Activated CD8-positive, alpha-beta memory T cell treated with anti-CD3 and anti-CD28 coated beads for 24 hours (primary cell): ENCODE measurements at regions not wholly inside any gene's neighbourhood (a gene's known extent, or its start where the extent isn't known, plus 50 kb on each side); places are given as distances from the start of the nearest gene placed in this dataset.
A peak's percentile ranks its signal among the peaks of the same experiment; 100 is the strongest.

ENCODE experiments used
- DNase-seq: peaks from one replicate; pipeline ENCODE4 v3.0.0-alpha.2; 2020

DNA sequence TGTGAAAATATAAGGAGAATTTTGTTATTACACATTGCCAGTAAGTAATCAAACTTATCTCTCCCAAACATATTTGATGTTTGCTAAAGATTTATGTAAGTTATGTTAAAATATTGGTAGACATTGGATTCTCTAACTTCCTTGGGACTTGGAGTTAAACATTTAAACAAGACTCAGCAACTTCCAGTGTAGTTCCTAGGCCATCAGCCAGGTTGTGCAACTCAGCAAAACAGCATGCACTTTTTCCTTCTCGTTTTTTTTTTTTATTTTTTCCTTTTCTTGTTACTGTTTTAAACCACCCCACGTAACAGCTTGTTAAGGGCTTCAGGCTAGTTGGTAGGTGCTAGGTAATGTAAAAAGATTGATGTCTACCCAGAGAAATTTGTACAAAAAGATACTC is 510.4 kb downstream of the ANKRD50 start:
- DNase-seq, result no peak

DNA sequence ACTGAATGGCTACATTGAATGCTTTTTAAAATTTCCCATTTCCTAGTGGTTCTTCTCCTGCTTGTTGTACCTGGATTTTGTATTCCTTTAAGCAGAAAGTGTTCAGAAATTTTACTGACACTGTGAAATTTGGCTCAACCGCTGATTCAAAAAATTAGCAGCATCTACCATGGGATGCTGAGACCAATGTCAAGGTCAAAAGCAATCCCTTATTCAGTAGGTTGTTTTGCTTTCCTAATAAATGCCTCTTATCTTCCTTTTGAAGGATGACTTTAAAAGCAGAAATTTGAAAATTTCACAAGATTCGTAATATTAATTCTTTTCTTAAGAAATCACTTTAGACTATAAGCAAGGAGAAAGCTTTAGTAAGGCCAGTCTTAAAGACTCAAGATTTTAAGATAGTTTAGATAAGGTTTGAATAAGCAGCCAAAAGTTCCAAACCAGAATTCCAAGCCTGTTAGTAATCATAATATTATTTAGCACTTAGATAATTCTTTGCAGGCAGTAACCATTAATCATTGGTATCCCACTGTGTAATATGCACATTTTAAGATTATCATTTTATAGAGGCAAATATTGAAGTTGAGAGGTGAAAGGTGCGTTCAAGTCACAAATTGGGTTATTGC is 508.8 kb downstream of the ANKRD50 start:
- DNase-seq, result no peak

- no peak for DNase-seq
Observed at GRCh38 chr4:124206779-124207605, 505.5 kb downstream of the ANKRD50 start.

DNA sequence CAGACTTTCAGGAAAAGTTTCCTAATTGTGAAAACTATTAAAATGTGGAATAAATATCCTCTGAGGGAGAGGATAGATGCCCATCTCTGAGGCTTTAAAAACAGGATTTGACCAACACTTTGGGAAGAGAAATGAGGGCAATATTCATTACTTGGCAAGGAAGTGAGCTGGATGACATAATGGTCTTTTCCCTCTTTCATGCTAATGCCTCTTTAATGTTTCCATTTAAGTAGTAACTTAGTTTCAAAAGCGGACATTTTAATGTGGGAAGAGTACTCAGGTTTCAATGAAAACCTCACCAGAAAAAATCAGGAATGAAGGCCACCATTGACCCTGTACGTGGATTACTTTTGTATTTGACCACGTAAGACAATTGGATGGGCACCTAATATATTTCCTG is 503.3 kb downstream of the ANKRD50 start:
- DNase-seq, result no peak

GRCh38 chr4:124209626-124210025 is 502.9 kb downstream of the ANKRD50 start:
- DNase-seq, result no peak

DNA sequence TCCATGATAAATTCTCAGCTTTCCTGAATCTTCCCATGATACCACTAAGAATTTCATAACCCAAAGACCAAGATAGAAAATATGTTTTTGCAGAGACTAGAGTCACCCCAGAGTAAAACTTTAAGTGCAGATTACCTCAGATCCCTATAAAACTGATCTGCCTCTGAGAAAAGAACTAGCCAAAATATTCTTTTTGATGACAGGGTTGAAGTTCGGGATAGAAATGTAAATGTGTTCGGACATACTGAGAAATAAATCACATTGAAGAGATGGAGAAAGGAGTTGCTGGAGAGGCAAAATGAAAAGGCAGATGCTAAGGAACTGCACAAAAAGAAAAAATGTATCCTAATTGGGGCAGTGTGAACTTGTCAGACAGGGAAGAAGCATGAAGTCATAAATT is 501.8 kb downstream of the ANKRD50 start:
- no peak for DNase-seq

- DNase-seq, result no peak
Observed at GRCh38 chr4:124212815-124213630, 499.5 kb downstream of the ANKRD50 start.

GRCh38 chr4:124219389-124219788 is 493.1 kb downstream of the ANKRD50 start:
- no peak for DNase-seq

GRCh38 chr4:124224256-124224655 is 488.3 kb downstream of the ANKRD50 start:
- DNase-seq, result no peak

DNA sequence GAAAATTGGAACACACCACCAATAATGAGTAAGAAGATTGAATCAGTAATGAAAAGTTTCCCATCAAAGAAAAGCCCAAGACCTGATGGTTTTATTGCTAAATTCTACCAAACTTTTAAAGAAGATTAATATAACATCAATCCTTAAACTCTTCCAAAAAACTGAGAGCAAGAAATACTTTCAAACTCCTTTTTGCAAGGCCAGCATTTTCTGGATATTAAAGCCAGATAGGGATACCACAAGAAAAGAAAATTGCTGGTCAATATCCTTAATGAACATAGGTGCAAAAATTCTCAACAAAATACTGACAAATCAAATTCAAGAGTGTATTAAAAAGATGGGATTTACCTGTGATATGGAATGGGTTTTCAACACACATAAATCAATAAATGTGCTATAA is 484.6 kb downstream of the ANKRD50 start:
- no peak for DNase-seq

DNA sequence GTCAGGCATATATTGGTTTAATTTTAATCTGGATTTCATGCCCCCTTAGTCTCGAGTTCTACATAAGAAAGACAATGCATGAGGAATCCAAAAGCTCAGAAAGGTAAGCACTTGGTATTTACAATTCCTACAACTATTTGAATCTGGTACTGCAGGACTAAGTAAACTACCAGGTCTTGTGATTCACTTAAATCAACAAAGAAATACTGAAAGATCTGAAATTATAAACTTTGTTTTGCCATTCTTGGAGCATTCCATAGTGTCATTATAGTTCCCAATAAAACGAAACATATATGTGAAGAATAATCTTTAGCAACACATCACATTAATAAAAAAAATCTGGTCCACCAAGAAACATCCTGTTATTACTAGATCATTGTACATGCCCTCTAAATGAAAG is 482.3 kb downstream of the ANKRD50 start:
- DNase-seq, result no peak

DNA sequence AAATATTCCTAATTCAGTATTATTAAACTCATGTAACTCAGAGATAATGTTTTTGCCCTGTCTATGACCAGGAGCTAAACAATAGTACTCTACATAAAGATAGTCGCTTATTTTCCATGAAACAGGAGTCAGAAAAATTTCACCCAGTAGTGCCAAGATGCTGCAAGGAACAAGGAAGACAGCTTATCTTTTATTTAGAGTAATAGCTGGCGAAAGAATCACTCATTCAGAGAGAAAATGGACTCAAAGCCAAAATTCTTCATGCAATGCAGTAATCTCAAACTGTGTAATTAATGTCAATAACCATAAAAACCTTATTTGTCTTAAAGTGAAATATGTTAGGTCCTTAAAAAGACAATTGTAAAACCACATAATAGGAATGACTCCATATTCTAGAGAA is 477.8 kb downstream of the ANKRD50 start:
- DNase-seq, result no peak

GRCh38 chr4:124243671-124244366 is 468.7 kb downstream of the ANKRD50 start:
- DNase-seq, result no peak

GRCh38 chr4:124253080-124253479 is 459.5 kb downstream of the ANKRD50 start:
- no peak for DNase-seq

DNA sequence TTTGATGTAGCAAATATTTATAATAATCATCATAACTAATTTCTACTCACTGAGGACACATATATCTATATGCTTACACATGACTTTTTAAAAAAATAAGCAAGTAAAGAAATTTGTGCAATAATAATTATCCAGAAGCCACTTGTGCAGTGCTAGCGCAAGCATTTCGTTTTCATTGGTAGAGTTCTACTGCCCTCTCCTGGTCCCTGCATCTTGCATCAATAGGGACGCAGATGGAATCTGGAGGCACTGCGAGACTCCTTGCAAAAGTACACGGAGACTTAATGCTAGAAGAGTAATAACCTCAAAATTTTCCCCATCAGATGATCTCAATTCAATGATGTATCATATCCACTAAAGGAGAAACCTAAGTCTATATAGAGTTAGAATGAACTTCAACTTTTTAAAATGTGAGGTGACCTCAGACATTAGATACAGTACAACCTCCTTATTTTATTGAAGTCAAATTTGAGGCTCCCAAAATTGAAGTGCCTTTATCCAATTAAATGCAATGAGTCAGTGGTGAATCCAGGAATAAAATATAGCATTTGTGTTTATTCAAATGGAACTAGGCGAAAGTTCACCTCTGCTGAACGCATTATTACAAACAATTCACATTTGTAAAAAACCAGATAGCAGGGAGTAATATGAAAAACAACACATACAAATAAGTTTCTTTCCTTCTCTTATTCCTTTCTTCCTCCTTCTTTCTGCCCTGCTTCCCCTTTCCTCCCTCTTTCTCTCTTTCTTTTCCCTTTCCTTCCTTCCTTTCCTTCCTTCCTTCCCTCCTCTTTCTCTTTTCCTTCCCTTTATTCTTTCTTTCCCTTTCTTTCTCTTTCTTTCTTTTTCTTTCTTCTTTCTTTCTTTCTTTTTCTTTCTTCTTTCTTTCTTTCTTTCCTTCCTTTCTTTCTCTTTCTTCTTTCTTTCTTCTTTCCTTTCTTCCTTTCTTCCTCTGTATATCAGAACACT is 450.0 kb downstream of the ANKRD50 start:
- peak; percentile 57 for DNase-seq

GRCh38 chr4:124265701-124266100 is 446.8 kb downstream of the ANKRD50 start:
- no peak for DNase-seq

DNA sequence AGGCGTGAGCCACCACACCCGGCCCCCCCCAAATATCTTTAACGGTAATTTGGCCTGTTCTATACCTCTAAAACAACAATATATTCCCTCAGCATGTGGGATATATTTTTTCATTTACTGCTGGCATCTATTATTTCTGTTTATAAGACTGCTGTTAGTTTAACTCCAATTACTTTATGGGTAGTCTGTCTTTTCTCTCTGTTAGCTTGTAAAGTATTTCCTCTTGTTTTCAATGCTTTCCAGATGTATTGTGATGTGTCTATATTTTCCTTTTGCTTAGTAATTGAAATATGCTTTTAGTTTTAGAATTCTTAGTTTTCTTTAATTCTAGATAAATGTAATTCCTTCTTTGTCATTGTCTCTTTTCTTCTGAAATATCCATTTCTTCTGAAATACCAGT is 445.8 kb downstream of the ANKRD50 start:
- DNase-seq, result no peak

GRCh38 chr4:124276461-124276860 is 436.1 kb downstream of the ANKRD50 start:
- no peak for DNase-seq

GRCh38 chr4:124277691-124278090 is 434.8 kb downstream of the ANKRD50 start:
- DNase-seq, result no peak

GRCh38 chr4:124278477-124278876 is 434.1 kb downstream of the ANKRD50 start:
- no peak for DNase-seq

- DNase-seq, result no peak
Observed at GRCh38 chr4:124279741-124280140, 432.8 kb downstream of the ANKRD50 start.
